PFSK-1 (cell line): ENCODE measurements at regions not wholly inside any gene's neighbourhood (a gene's known extent, or its start where the extent isn't known, plus 50 kb on each side); places are given as distances from the start of the nearest gene placed in this dataset.

ENCODE experiments used
- FOXP2 ChIP-seq: optimal IDR thresholded peaks from 2 replicates; pipeline ENCODE3; 2011; ENCODE audit warnings: borderline replicate concordance, control low read depth, inconsistent platforms; ENCODE audit not compliant: insufficient read depth; ENCODE audit errors: extremely low read length, extremely low read depth
- POLR2AphosphoS5 ChIP-seq: IDR thresholded peaks from 2 replicates; pipeline ENCODE4 v1.6.1; 2012; ENCODE audit warnings: low read depth, mild to moderate bottlenecking, control low read depth, low read length, moderate library complexity
- SIN3A ChIP-seq: IDR thresholded peaks from 2 replicates; pipeline ENCODE4 v1.6.1; 2012; ENCODE audit warnings: mild to moderate bottlenecking, low read length, moderate library complexity, borderline replicate concordance; ENCODE audit not compliant: insufficient read depth
- TAF1 ChIP-seq: IDR thresholded peaks from 2 replicates; pipeline ENCODE4 v1.6.1; 2012; ENCODE audit warnings: low read length, control low read depth, borderline replicate concordance; ENCODE audit not compliant: insufficient read depth
- TF ChIP-seq, protein P1 (sequence below), 2 experiments: IDR thresholded peaks; 2 replicates each; pipeline versions ENCODE4 v1.6.1 to v1.8.0; 2011 to 2012; ENCODE audit warnings: low read depth in 2 of 2, low read length in 2 of 2, control low read depth in 1 of 2, inconsistent platforms in 1 of 2, mild to moderate bottlenecking in 1 of 2, moderate library complexity in 1 of 2; ENCODE audit not compliant: insufficient read depth in 1 of 2

DNA sequence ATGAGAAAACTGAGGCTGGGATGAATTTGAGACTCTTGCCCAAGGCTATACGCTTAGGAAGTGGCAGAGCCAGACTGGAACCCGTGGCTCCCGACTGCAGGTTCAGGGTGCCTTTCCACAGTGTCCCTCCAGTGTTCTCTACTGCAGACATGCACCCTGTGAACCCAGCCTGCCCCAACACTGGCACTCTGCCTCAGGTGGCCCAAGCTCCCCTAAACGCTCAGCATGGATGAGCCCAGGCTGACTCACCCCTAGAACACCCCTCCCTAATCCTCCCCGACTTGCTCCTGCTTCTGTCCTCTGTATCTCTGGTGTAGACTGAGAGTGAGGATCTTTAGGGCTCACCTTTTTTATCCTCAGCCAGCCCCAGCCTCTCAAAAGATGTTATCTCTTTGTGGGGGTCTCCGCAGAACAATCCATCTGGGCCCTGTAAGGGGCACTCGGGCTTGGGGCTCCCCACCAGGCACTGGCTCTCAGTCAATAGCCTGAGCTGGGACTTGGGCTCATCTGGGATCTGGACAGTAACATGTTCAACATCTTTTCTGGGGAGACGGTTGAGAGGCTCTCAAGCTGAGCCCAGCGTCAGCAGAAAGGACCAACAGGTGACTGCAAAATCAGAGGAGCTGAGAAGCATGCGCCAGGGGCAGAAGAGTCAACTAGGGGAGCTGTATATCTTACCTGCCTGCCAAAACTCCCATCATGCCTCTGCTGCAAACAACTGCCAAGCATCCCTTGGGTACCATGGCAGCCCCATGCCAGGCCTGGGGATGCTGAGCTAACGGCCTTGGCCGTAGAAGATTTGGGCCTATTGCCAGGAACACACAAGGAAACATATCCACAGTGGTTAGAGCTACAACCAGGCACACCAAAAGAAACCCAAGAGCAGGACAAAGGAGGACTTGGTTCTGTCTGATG lies 176.2 kb downstream of the BUD13 start:
- no peak for TF ChIP-seq SIN3A
- TF ChIP-seq POLR2AphosphoS5 = no peak
- no peak for TF ChIP-seq TAF1
- no peak for TF ChIP-seq FOXP2
- TF ChIP-seq, protein P1, sequence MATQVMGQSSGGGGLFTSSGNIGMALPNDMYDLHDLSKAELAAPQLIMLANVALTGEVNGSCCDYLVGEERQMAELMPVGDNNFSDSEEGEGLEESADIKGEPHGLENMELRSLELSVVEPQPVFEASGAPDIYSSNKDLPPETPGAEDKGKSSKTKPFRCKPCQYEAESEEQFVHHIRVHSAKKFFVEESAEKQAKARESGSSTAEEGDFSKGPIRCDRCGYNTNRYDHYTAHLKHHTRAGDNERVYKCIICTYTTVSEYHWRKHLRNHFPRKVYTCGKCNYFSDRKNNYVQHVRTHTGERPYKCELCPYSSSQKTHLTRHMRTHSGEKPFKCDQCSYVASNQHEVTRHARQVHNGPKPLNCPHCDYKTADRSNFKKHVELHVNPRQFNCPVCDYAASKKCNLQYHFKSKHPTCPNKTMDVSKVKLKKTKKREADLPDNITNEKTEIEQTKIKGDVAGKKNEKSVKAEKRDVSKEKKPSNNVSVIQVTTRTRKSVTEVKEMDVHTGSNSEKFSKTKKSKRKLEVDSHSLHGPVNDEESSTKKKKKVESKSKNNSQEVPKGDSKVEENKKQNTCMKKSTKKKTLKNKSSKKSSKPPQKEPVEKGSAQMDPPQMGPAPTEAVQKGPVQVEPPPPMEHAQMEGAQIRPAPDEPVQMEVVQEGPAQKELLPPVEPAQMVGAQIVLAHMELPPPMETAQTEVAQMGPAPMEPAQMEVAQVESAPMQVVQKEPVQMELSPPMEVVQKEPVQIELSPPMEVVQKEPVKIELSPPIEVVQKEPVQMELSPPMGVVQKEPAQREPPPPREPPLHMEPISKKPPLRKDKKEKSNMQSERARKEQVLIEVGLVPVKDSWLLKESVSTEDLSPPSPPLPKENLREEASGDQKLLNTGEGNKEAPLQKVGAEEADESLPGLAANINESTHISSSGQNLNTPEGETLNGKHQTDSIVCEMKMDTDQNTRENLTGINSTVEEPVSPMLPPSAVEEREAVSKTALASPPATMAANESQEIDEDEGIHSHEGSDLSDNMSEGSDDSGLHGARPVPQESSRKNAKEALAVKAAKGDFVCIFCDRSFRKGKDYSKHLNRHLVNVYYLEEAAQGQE (IDR thresholded peaks at IDR 0.05; ENCODE audit: insufficient read depth in 1 of 2, low read depth in 2 of 2, low read length in 2 of 2) = no peak

DNA sequence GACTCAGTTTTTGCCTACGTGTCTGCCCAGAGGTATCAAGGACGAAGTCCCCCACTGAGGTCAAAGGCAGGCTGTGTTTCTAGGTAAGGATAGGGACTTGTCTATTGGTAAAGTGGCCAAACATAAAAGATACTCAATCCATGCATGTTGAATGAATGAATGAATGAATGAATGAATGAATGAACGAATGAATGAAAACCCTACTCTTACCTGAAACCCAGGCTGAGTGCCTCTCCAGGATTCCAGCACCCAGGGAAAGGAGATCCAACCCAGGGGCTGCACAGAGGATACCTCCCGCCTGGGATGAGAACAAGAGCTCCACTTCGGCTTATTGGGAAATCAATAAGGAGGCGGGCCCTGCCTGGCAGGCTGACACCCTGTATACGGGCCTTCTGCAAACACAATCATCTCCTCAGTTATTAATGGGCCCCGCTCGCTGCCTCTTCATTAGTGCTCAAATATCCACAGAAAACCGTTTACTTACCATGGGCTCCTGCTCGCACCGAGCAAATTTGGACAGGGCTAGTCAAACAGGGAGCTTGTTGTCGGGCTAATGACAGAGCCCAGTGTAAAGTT lies 177.4 kb downstream of the BUD13 start:
- TF ChIP-seq SIN3A = no peak
- TF ChIP-seq, protein P1 (IDR thresholded peaks at IDR 0.05; ENCODE audit: insufficient read depth in 1 of 2, low read depth in 2 of 2, low read length in 2 of 2) = no peak
- TF ChIP-seq TAF1 = no peak
- no peak for TF ChIP-seq POLR2AphosphoS5
- no peak for TF ChIP-seq FOXP2

DNA sequence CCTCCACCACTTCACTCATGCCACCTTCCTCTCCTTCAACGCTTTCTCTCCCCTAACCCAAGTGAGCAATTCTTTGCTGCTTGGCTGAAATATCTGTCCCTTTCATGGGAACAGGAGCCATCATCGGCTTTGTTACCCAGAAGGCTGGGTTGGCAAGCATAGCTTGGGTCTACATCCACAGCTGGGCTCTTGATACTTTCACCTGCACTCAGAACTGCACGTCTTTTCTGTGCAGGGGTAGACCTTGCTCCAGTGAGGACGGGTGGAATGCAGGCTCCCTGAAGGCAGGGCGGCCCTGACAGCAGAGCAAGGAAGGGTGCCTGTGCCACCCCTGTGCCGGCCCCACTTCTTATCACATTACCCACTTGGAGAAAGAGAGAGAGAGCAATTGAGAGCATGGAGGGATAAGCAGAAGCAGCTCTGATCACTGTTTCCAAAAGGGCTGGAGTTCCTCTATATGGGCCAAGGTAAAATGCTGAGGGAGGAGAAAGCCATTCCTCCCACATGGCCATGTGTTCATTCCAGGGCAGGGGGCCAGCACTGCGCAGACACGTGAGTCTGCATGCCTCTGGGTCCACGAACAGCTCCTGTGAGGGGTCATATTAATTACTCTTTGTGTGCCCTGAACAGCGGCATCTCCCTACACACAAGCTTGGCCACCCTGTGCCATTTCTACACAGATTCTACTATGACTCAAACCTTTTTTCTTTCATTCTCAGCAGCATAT lies 181.8 kb downstream of the BUD13 start:
- no peak for TF ChIP-seq TAF1
- TF ChIP-seq FOXP2 = no peak
- TF ChIP-seq, protein P1 (IDR thresholded peaks at IDR 0.05; ENCODE audit: insufficient read depth in 1 of 2, low read depth in 2 of 2, low read length in 2 of 2) = no peak
- TF ChIP-seq POLR2AphosphoS5 = no peak
- no peak for TF ChIP-seq SIN3A

DNA sequence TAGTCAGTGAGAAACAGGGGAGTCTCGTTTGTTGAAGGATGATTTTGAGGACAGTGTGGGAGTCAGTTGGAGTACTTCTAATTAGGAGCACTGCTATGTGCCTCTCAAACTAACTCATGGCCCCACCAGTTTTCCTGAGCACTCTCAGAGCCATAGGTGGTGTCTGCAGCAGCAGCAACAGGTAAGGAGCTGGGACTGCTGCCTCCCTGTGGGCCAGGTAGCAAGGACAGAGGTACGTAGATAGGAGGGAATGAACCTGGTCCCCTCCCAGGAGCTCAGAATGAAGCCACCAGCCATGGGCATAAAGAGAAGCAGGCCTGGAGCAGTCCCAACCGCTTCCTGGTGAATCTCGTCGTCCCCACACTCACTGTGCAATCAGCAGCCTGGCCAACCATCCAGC lies 183.4 kb downstream of the BUD13 start:
- TF ChIP-seq TAF1 (no peak), POLR2AphosphoS5 (no peak), SIN3A (no peak), FOXP2 (no peak)
- TF ChIP-seq, protein P1 (IDR thresholded peaks at IDR 0.05; ENCODE audit: insufficient read depth in 1 of 2, low read depth in 2 of 2, low read length in 2 of 2) = no peak
